Right kidney (tissue), 1 donor: ENCODE measurements at regions not wholly inside any gene's neighbourhood (a gene's known extent, or its start where the extent isn't known, plus 50 kb on each side); places are given as distances from the start of the nearest gene placed in this dataset.

ENCODE experiments used
- DNase-seq: peaks from one replicate; pipeline ENCODE4 v3.0.0-alpha.2; 2016

DNA sequence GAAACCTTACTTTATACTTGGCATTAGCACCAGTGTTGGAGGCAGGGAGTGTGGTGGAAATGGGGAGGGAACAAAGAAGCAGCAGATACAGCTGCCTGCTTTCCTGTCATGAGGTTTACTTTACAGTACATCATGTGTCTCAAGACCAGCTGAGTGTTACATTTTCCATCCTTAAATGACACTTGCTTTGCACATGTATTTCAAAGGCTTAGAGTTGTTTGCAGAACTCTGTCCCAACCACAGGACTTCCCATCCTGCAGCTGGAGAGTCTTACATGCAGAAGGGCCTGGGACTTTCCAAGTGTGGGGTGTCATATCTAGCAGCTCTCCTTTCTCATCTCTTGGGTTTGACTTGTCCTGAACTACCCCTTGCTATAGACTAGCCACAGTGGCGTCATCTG, 395.9 kb downstream of the DHX35 start:
- no peak for DNase-seq

GRCh38 chr20:39356908-39357307, 394.8 kb downstream of the DHX35 start:
- no peak for DNase-seq

DNA sequence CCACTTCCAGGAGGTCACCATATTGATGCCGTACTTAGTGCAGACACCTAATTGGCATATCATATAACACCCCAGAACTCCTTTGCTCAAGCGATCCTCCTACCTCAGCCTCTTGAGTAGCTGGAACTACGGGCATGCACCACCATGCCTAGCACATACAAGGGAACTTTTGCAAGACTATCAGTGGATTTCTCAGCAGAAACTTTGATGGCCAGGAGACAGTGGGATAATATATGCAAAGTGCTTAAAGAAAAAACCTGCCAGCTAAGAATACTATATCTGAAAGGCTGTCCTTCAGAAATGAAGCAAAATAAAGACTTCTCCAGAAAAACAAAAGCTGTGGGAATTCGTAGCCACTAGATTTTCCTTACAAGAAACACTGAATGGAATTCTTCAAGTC, 387.1 kb downstream of the DHX35 start:
- no peak for DNase-seq

- no peak for DNase-seq
These were observed 385.5 kb downstream of the DHX35 start for GRCh38 chr20:39347626-39348025.

- DNase-seq = no peak
These were observed 380.3 kb downstream of the DHX35 start for GRCh38 chr20:39342463-39342862.

GRCh38 chr20:39338469-39339376, 376.6 kb downstream of the DHX35 start:
- DNase-seq = no peak

DNA sequence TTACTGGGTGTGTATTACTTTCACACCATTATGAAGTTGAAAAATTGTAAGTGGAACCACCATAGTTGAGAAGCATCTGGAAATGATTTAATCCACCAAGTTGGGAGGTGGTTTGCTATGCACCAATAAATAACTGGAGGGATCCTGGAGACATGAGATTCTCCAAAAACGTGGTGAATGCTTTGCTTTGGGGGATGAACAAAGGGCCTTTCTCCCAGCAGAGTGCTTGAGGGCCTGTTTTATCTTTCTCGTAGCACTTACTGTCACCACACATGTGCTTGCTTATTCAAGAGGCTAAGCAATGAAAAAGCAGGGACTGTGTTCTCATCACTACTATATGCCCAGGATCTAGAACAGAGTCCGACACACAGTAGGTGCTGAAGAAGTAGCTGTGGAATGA, 371.1 kb downstream of the DHX35 start:
- DNase-seq = no peak

GRCh38 chr20:39328347-39328746, 366.2 kb downstream of the DHX35 start:
- no peak for DNase-seq

- DNase-seq = no peak
These were observed 363.9 kb downstream of the DHX35 start for GRCh38 chr20:39326050-39326449.

- DNase-seq = no peak
These were observed 356.8 kb downstream of the DHX35 start for GRCh38 chr20:39318911-39319310.

DNA sequence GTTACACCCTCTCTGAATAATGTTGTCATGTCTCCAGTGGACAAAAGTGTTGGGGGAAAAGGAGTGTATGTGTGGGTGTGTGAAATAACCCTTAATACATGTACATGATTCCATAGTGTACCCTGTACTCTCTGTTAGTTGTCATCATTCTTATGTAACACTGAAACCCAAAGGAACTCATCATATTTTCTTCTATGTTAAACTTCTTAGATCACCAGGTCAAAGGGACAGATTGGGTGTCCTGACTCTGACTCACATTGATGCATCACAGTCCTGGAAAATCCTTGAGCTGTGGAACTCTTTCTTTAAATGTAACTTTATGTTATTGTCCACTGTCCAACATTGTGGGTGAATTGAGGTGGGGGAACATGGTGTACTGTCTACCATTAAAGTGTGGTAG, 350.5 kb downstream of the DHX35 start:
- no peak for DNase-seq

GRCh38 chr20:39311851-39312506, 349.8 kb downstream of the DHX35 start:
- DNase-seq = no peak

GRCh38 chr20:39310363-39310995, 348.3 kb downstream of the DHX35 start:
- DNase-seq = no peak

DNA sequence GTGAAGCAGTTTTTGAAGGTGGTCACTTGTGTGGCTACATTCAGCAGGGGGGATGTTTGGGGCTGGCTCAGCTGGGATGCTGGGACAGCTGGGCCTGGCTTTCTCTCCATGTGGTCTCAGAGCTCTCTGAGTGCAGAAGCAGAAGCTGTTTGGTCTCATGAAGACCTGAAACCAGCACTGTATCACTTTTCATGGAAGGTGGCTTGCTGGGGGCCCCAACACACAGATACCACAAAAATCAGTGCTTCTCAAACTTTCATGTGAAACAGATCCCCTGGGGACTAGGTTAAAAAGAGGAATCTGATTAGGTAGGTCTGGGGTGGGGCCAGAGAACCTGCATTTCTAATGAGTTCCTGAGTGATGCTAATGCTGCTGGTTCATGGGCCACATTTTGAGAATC, 347.3 kb downstream of the DHX35 start:
- no peak for DNase-seq

DNA sequence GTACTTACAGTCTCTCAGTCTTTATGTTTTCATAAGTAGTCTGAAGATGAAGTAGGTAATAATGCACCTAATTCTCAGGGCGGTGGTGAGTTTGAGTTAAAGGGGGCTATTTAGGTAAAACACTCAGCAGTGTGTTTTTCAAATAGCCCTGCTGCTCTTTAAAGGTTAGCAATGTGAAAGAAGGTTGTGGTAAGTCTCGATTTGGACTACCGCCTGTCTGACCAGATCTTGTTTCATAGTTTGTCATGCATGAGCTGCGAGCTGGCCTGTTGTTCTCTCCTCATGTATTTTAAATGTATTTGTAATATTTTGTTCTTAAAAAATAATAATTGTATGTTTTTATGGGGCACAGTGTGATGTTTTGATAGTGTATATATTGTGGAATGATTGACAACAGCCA, 340.2 kb downstream of the DHX35 start:
- no peak for DNase-seq

DNA sequence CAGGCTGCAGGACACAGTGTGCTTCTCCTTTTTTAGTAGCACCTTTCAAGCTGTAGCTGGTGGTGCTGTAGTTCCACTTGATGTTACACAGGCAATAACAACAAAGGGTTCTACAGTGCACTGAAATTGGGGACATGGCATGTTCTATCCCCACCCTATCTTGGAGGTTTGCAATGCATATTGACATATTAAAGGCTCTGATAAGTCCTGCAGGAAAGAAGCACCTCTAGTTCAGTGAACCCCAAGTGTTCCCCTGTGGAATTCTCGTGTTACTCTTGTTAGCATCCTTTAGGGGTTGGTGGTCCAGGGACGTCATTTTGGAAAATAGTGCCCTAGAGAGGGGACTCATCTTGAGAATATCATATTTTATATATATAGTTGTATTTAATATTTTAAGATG, 337.6 kb downstream of the DHX35 start:
- no peak for DNase-seq

DNA sequence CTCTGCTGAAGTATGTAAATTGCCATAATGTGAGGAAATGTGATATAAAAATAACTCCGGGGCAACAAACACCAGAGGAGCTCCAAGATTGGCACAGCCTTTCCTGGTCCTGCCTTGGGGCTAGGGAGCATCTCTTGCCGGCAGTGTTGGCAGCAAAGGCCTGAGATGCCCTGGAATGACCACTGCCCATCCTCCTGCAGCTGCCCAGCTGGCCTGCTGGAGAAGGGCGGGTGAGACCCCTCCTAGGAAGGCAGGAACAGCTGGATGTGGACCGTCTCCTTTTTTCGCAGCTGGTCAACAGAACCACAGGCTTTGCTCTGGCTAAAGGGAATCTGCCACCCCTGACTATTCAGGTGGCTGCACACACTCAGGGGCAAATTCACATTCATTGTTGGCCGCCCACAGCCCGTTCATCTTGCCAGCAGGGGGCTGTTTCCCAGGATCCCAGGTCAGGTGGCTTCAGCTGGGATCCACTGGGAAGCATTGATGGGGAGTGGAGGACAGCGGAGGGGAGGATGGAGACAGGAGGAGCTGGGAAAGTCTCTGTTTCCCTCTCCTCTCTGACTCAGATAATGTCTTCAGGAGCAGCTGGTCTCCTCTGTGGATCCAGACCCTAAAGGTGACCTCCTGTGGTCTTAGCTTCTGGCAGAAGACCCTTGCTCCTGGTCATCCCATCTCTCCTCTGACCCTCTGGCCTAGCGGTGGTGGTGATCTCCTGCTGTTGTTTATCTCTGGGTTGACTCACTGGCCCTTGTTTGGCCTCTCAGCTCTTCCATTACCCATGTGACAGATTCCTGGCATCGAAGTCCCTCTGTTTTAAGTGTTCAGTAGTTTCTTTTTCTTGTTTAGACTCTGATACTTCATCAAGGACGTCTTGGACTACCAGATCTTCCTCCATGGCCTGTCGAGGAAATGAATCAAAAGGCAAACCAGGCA, 336.7 kb downstream of the DHX35 start:
- DNase-seq = no peak

DNA sequence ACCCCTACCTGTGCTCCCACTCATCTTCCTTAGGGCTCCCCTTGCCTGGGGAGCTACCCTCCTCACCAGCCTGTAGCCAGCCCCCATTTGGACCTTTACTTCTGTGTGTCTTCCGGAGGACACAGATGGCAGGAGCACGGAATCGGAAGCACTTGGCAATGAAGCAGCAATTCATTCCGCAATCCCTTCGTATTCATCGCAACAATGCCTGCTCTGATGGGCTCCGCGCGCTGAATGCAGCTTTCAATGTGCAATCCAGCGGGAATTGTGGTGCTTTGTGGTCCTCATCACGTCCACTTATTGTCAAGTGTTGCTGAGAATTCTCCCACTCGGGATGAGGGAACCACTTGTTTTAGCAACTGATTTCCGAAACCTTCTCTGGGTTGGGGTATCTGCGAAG, 336.0 kb downstream of the DHX35 start:
- no peak for DNase-seq

- DNase-seq = no peak
These were observed 333.2 kb downstream of the DHX35 start for GRCh38 chr20:39295301-39295700.

DNA sequence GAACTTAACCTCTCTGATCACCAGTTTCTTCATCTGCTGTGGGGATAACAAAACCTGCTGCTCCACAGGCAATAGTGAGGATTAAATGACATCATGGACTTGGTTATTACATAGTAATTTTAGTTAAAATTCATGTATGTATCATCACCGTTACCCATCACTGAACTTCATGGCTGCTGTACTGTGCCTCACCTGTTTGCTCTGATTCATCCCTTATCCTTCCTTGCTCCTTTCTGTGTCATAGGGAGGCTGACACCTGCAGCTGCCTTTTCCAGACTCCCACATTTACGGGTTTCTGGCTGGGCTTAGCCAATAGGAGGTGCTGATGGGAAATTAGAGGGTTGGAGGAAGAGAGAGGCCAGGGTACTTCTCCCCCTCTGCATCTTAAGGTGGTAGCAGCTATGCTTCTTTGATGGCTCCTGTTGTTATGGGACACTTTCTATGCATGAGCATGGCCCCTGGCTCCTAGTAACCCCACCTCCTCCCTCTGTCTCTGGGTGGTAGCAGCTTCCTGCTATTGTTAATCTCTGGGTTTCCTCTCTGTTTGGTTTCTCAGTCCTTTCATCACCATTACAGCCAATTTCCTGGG, 332.1 kb downstream of the DHX35 start:
- no peak for DNase-seq

GRCh38 chr20:39292193-39292736, 330.1 kb downstream of the DHX35 start:
- no peak for DNase-seq

GRCh38 chr20:39291301-39291700, 329.2 kb downstream of the DHX35 start:
- no peak for DNase-seq
